Thymus (tissue), 11 donors: ENCODE measurements at regions not wholly inside any gene's neighbourhood (a gene's known extent, or its start where the extent isn't known, plus 50 kb on each side); places are given as distances from the start of the nearest gene placed in this dataset.
"Not testable (repeated sequence)": the region's sequence is repeated elsewhere in the genome, so short reads cannot be mapped to it uniquely, and the experiment has no call there.

Experiments
- DNase-seq, 9 donors: peaks; one replicate each; pipeline ENCODE4 v3.0.0-alpha.2; 2013; ENCODE audit warnings: low spot score in 9 of 9, low read depth in 6 of 9, missing footprints in 1 of 9
- H3K27ac ChIP-seq, 2 donors: one replicate each; pipeline ENCODE4 v1.5.1; 2013; ENCODE audit warnings: control low read depth in 1 of 2, low read depth in 1 of 2, low read length in 1 of 2, mild to moderate bottlenecking in 1 of 2, moderate library complexity in 1 of 2
- H3K27me3 ChIP-seq, 2 donors: one replicate each; pipeline ENCODE4 v1.5.1; 2013; ENCODE audit warnings: low read length in 1 of 2; ENCODE audit not compliant: control insufficient read depth in 2 of 2, insufficient read depth in 1 of 2
- H3K36me3 ChIP-seq, 2 donors: one replicate each; pipeline ENCODE4 v1.5.1; 2013; ENCODE audit warnings: low read length in 1 of 2, mild to moderate bottlenecking in 1 of 2, moderate library complexity in 1 of 2; ENCODE audit not compliant: control insufficient read depth in 2 of 2, insufficient read depth in 2 of 2
- H3K4me1 ChIP-seq, 2 donors: one replicate each; pipeline ENCODE4 v1.5.1; 2013; ENCODE audit warnings: low read length in 2 of 2; ENCODE audit not compliant: control insufficient read depth in 2 of 2, insufficient read depth in 2 of 2
- H3K4me3 ChIP-seq, 2 donors: one replicate each; pipeline ENCODE4 v1.5.1; 2013; ENCODE audit warnings: low read length in 2 of 2, control low read depth in 1 of 2, mild to moderate bottlenecking in 1 of 2
- H3K9me3 ChIP-seq, 2 donors: one replicate each; pipeline ENCODE4 v1.5.1; 2013; ENCODE audit warnings: low read length in 1 of 2, mild to moderate bottlenecking in 1 of 2; ENCODE audit not compliant: control insufficient read depth in 2 of 2, insufficient read depth in 1 of 2
- WGBS: extraction: QIAGEN DNeasy Blood & Tissue Kit; methylation state at CpG from one replicate; pipeline ENCODE4 v1.1.7; 2013; 5-methylcytosine and 5-hydroxymethylcytosine counted together
- donor health status: healthy.

GRCh38 chr4:101701551-101701950 is 89.0 kb upstream of the BANK1 start:
- H3K36me3 ChIP-seq: no peaks in the 10 kb centered on the region
- DNase-seq: no peak
- no peaks in the 10 kb centered on the region for H3K9me3 ChIP-seq
- no peaks in the 10 kb centered on the region for H3K27me3 ChIP-seq
- no peak overlapping the region for H3K27ac ChIP-seq
- 99% methylated on average over 1 of the region's 1 CpG for WGBS
- no peak overlapping the region for H3K4me3 ChIP-seq
- no peaks in the 10 kb centered on the region for H3K4me1 ChIP-seq

GRCh38 chr4:101699441-101700124 is 90.9 kb upstream of the BANK1 start:
- H3K4me3 ChIP-seq: no peak overlapping the region
- DNase-seq: no peak
- WGBS: 51% methylated on average over 8 of the region's 8 CpGs
- no peaks in the 10 kb centered on the region for H3K36me3 ChIP-seq
- H3K27me3 ChIP-seq: no peaks in the 10 kb centered on the region
- H3K9me3 ChIP-seq: no peaks in the 10 kb centered on the region
- no peak overlapping the region for H3K27ac ChIP-seq
- H3K4me1 ChIP-seq: no peaks in the 10 kb centered on the region

- WGBS: 95% methylated on average over 1 of the region's 1 CpG
- DNase-seq: no peak
- Histone ChIP-seq H3K27ac (no peak overlapping the region), H3K36me3 (no peaks in the 10 kb centered on the region), H3K9me3 (no peaks in the 10 kb centered on the region), H3K27me3 (no peaks in the 10 kb centered on the region), H3K4me3 (no peak overlapping the region), H3K4me1 (no peaks in the 10 kb centered on the region)
These were observed 93.3 kb upstream of the BANK1 start for GRCh38 chr4:101697266-101697665.

- Histone ChIP-seq H3K4me3 (no peak overlapping the region), H3K9me3 (no peaks in the 10 kb centered on the region), H3K36me3 (no peaks in the 10 kb centered on the region), H3K27ac (no peak overlapping the region), H3K4me1 (no peaks in the 10 kb centered on the region), H3K27me3 (no peaks in the 10 kb centered on the region)
- DNase-seq: no peak
- 92% methylated on average over 3 of the region's 3 CpGs for WGBS
These were observed 94.1 kb upstream of the BANK1 start for GRCh38 chr4:101696276-101697010.

GRCh38 chr4:101695176-101695575 is 95.4 kb upstream of the BANK1 start:
- Histone ChIP-seq H3K27ac (no peak overlapping the region), H3K4me1 (no peaks in the 10 kb centered on the region), H3K9me3 (no peaks in the 10 kb centered on the region), H3K27me3 (no peaks in the 10 kb centered on the region), H3K4me3 (no peak overlapping the region), H3K36me3 (no peaks in the 10 kb centered on the region)
- DNase-seq: no peak

GRCh38 chr4:101694403-101694802 is 96.1 kb upstream of the BANK1 start:
- not testable (repeated sequence) for H3K27ac ChIP-seq, H3K4me3 ChIP-seq, H3K27me3 ChIP-seq, H3K9me3 ChIP-seq, H3K4me1 ChIP-seq, DNase-seq, H3K36me3 ChIP-seq
- WGBS: 88% methylated on average over 5 of the region's 5 CpGs

- Histone ChIP-seq H3K27me3 (no peaks in the 10 kb centered on the region), H3K4me3 (no peak overlapping the region), H3K4me1 (no peaks in the 10 kb centered on the region), H3K9me3 (no peaks in the 10 kb centered on the region), H3K36me3 (no peaks in the 10 kb centered on the region), H3K27ac (no peak overlapping the region)
- 79% methylated on average over 6 of the region's 6 CpGs for WGBS
- DNase-seq: no peak
These were observed 96.6 kb upstream of the BANK1 start for GRCh38 chr4:101693842-101694398.

- 99% methylated on average over 1 of the region's 1 CpG for WGBS
- Histone ChIP-seq H3K4me1 (no peaks in the 10 kb centered on the region), H3K36me3 (no peaks in the 10 kb centered on the region), H3K27me3 (no peaks in the 10 kb centered on the region), H3K4me3 (no peak overlapping the region), H3K9me3 (no peaks in the 10 kb centered on the region), H3K27ac (no peak overlapping the region)
- DNase-seq: no peak
These were observed 101.3 kb upstream of the BANK1 start for GRCh38 chr4:101689220-101689619.

- Histone ChIP-seq H3K36me3 (no peaks in the 10 kb centered on the region), H3K4me3 (no peak overlapping the region), H3K27me3 (no peaks in the 10 kb centered on the region), H3K4me1 (no peaks in the 10 kb centered on the region), H3K27ac (no peak overlapping the region), H3K9me3 (no peaks in the 10 kb centered on the region)
- WGBS: 96% methylated on average over 1 of the region's 1 CpG
- DNase-seq: no peak
These were observed 105.4 kb upstream of the BANK1 start for GRCh38 chr4:101685126-101685525.
